ENCODE measurements at regions not wholly inside any gene's neighbourhood (a gene's known extent, or its start where the extent isn't known, plus 50 kb on each side); places are given as distances from the start of the nearest gene placed in this dataset.

DNA sequence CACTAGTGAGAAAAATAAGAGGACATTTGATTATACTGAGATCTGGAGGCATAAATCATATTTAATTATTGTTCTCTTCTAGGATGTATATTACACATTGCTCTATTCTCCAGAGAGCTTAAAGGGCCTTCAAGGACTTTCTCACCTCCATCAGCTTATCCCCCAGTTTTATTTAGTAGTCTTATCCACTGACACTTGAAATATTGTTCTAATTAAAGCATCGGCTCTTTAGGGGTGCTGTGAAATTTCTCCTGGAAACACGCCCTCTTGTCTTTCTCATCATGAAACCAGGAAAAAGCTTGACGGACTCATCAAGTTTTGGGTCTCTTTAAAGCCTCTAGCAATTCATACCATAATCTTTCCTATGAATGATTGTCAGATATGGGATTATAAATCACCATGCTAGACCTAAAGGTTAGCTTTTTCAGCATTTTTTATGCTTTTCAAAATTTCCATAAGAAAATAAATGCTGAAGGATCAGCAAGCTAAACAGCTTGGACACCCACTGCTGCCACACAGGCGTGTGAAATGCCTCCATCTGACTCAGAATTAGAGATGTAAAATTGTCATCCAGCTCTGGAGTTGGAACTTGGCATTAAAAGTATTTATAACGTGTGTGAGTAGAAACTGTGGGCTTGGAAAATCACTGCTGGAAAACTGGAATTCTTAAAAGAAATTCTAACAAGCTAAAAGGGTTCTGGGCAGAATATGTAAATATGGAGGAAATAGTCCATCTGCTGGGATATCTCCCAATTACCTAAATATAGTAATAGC lies 216.3 kb downstream of the CHRM2 start:
- no peak overlapping the region for H3K27ac Mint-ChIP-seq
- H2AFZ ChIP-seq (ENCODE audit: insufficient read depth, low read depth, low read length, poor library complexity, severe bottlenecking): no peak overlapping the region
- H4K20me1 ChIP-seq (ENCODE audit: insufficient read depth, low read length): no peaks in the 10 kb centered on the region
- no peak overlapping the region for H3K9ac ChIP-seq (ENCODE audit: insufficient read depth, low read length, poor library complexity, severe bottlenecking)
- no peaks in the 10 kb centered on the region for H3K4me1 ChIP-seq (ENCODE audit: control insufficient read depth in 1 of 2, insufficient read depth in 2 of 2, low read length in 2 of 2)
- H3K9me3 ChIP-seq (replicated peaks in 1 of 2; ENCODE audit: control insufficient read depth in 1 of 2, insufficient read depth in 1 of 2, low read length in 2 of 2): no peaks in the 10 kb centered on the region
- no peaks in the 10 kb centered on the region for H3K4me1 Mint-ChIP-seq
- H3K36me3 Mint-ChIP-seq: no peaks in the 10 kb centered on the region
- no peak for DNase-seq
- TF ChIP-seq, protein P1, sequence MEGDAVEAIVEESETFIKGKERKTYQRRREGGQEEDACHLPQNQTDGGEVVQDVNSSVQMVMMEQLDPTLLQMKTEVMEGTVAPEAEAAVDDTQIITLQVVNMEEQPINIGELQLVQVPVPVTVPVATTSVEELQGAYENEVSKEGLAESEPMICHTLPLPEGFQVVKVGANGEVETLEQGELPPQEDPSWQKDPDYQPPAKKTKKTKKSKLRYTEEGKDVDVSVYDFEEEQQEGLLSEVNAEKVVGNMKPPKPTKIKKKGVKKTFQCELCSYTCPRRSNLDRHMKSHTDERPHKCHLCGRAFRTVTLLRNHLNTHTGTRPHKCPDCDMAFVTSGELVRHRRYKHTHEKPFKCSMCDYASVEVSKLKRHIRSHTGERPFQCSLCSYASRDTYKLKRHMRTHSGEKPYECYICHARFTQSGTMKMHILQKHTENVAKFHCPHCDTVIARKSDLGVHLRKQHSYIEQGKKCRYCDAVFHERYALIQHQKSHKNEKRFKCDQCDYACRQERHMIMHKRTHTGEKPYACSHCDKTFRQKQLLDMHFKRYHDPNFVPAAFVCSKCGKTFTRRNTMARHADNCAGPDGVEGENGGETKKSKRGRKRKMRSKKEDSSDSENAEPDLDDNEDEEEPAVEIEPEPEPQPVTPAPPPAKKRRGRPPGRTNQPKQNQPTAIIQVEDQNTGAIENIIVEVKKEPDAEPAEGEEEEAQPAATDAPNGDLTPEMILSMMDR (IDR thresholded peaks at IDR 0.05): no peak
- H3K79me2 ChIP-seq (ENCODE audit: insufficient read depth, low read length): no peaks in the 10 kb centered on the region
- intact Hi-C loops (cut with micrococcal nuclease): no loop called here
- H3K27ac ChIP-seq (ENCODE audit: low read depth in 1 of 2, low read length in 2 of 2): no peak overlapping the region
- no peaks in the 10 kb centered on the region for H3K27me3 ChIP-seq (ENCODE audit: control insufficient read depth in 2 of 2, insufficient read depth in 2 of 2, low read length in 2 of 2)
- H3K9me3 Mint-ChIP-seq: peaks cover 0 to 7% (median 5%) of the 10 kb centered on the region in 7 donors
- no peak overlapping the region for H3K4me2 ChIP-seq (replicated peaks; ENCODE audit: extremely low read depth, low read length, poor library complexity, severe bottlenecking)
- no peaks in the 10 kb centered on the region for H3K27me3 Mint-ChIP-seq (ENCODE audit: low read depth in 3 of 3)
- 56% methylated on average over 1 of the region's 5 CpGs for WGBS (ENCODE audit: insufficient coverage)
- no peak overlapping the region for H3K4me3 ChIP-seq (replicated peaks in 1 of 3; ENCODE audit: low read depth in 2 of 3, low read length in 3 of 3)
- no peaks in the 10 kb centered on the region for H3K36me3 ChIP-seq (replicated peaks in 1 of 2; ENCODE audit: control insufficient read depth in 1 of 2, insufficient read depth in 2 of 2, low read length in 2 of 2)
- H3K4me3 Mint-ChIP-seq: no peak overlapping the region

GRCh38 chr7:137082391-137082790 lies 213.9 kb downstream of the CHRM2 start:
- intact Hi-C loops (cut with micrococcal nuclease): no loop called here
- H3K27me3 Mint-ChIP-seq (ENCODE audit: low read depth in 3 of 3): no peaks in the 10 kb centered on the region
- Histone ChIP-seq H3K9me3 (replicated peaks in 1 of 2; ENCODE audit: control insufficient read depth in 1 of 2, insufficient read depth in 1 of 2, low read length in 2 of 2) (no peaks in the 10 kb centered on the region), H3K36me3 (replicated peaks in 1 of 2; ENCODE audit: control insufficient read depth in 1 of 2, insufficient read depth in 2 of 2, low read length in 2 of 2) (no peaks in the 10 kb centered on the region), H3K4me3 (replicated peaks in 1 of 3; ENCODE audit: low read depth in 2 of 3, low read length in 3 of 3) (no peak overlapping the region), H3K4me1 (ENCODE audit: control insufficient read depth in 1 of 2, insufficient read depth in 2 of 2, low read length in 2 of 2) (no peaks in the 10 kb centered on the region), H3K27ac (ENCODE audit: low read depth in 1 of 2, low read length in 2 of 2) (no peak overlapping the region), H4K20me1 (ENCODE audit: insufficient read depth, low read length) (no peaks in the 10 kb centered on the region), H3K79me2 (ENCODE audit: insufficient read depth, low read length) (no peaks in the 10 kb centered on the region), H3K4me2 (replicated peaks; ENCODE audit: extremely low read depth, low read length, poor library complexity, severe bottlenecking) (no peak overlapping the region), H3K27me3 (ENCODE audit: control insufficient read depth in 2 of 2, insufficient read depth in 2 of 2, low read length in 2 of 2) (no peaks in the 10 kb centered on the region), H3K9ac (ENCODE audit: insufficient read depth, low read length, poor library complexity, severe bottlenecking) (no peak overlapping the region), H2AFZ (ENCODE audit: insufficient read depth, low read depth, low read length, poor library complexity, severe bottlenecking) (no peak overlapping the region)
- DNase-seq: no peak
- no peak overlapping the region for H3K4me3 Mint-ChIP-seq
- no peaks in the 10 kb centered on the region for H3K4me1 Mint-ChIP-seq
- H3K27ac Mint-ChIP-seq: no peak overlapping the region
- H3K9me3 Mint-ChIP-seq: peaks cover 0 to 11% (median 3%) of the 10 kb centered on the region in 7 donors
- TF ChIP-seq, protein P1 (IDR thresholded peaks at IDR 0.05): no peak
- H3K36me3 Mint-ChIP-seq: no peaks in the 10 kb centered on the region

All from CD14-positive monocyte (primary cell).